Right lobe of liver (tissue), 6 donors: ENCODE measurements at regions not wholly inside any gene's neighbourhood (a gene's known extent, or its start where the extent isn't known, plus 50 kb on each side); places are given as distances from the start of the nearest gene placed in this dataset.

ENCODE experiments used
- ATAC-seq, 4 donors: fragments of 200-7000 bp; cut with Tn5 transposase; one replicate each; pipeline ENCODE4 v1.9.1; 2020; ENCODE audit warnings: mild to moderate bottlenecking in 4 of 4, moderate library complexity in 4 of 4
- DNase-seq, 3 donors: peaks; one replicate each; pipeline ENCODE4 v3.0.0-alpha.2; 2020
- H3K27ac ChIP-seq, 3 donors: fragments of 200-600 bp; one replicate each; pipeline ENCODE4 v1.8.0; 2022
- H3K27me3 ChIP-seq, 2 donors: fragments of 200-600 bp; one replicate each; pipeline ENCODE4 v1.8.0; 2022
- H3K36me3 ChIP-seq, 4 donors: fragments of 200-600 bp; sonication (generic) in 1 of 4; one replicate each; pipeline versions ENCODE4 v1.5.1 to v1.8.0; 2017 to 2022; ENCODE audit warnings: control low read depth in 1 of 4
- H3K4me1 ChIP-seq, 4 donors: fragments of 200-600 bp; sonication (generic) in 1 of 4; one replicate each; pipeline versions ENCODE4 v1.5.1 to v1.8.0; 2017 to 2022; ENCODE audit warnings: control low read depth in 1 of 4
- H3K4me3 ChIP-seq, 3 donors: fragments of 200-600 bp; one replicate each; pipeline ENCODE4 v1.8.0; 2022
- H3K9me3 ChIP-seq, 4 donors: fragments of 200-600 bp; sonication (generic) in 1 of 4; one replicate each; pipeline versions ENCODE4 v1.5.1 to v1.8.0; 2017 to 2022; ENCODE audit warnings: control low read depth in 1 of 4
- POLR2A ChIP-seq: fragments of 450-650 bp; IDR thresholded peaks from one replicate; pipeline ENCODE4 v1.6.1; 2017; ENCODE audit warnings: antibody characterized with exemption, mild to moderate bottlenecking
- WGBS: methylation state at CpG from one replicate; pipeline ENCODE4 v1.1.6; 2018; ENCODE audit warnings: low coverage, low lambda C conversion rate; ENCODE audit not compliant: insufficient coverage; ENCODE audit errors: missing lambda C conversion rate; 5-methylcytosine and 5-hydroxymethylcytosine counted together
- intact Hi-C, 2 donors: fragments of 100-400 bp; cut with DNase I; formaldehyde crosslinking; loops; one replicate each; pipeline versions ENCODE4 v1.11.2 to v1.14.1; 2022
- TF ChIP-seq, protein P1 (sequence below), 4 donors: fragments of 200-600 bp in 3 of 4; fragments of 450-650 bp in 1 of 4; IDR thresholded peaks; one replicate each; pipeline versions ENCODE4 v1.5.1 to v1.8.0; 2016 to 2022; ENCODE audit warnings: antibody characterized with exemption in 4 of 4, mild to moderate bottlenecking in 2 of 4
- donor health status: DM: no; HTN: yes; CAD: no.
- donor health status: DM: no; HTN: no; CAD: no.
- donor health status: DM: no; HTN: no; CAD: no.
- donor health status: DM: no; HTN: yes; CAD: no.
- donor health status: DM: no; HTN: yes; CAD: no.

- ATAC-seq, result peak; percentile 62 to 85 (median 67)
- intact Hi-C loops, result no loop called here
- Histone ChIP-seq H3K27ac (no peak overlapping the region), H3K9me3 (no peaks in the 10 kb centered on the region), H3K36me3 (no peaks in the 10 kb centered on the region), H3K4me3 (no peak overlapping the region), H3K4me1 (peaks cover 0 to 9% (median 2%) of the 10 kb centered on the region in 4 donors), H3K27me3 (no peaks in the 10 kb centered on the region)
- TF ChIP-seq, protein P1, sequence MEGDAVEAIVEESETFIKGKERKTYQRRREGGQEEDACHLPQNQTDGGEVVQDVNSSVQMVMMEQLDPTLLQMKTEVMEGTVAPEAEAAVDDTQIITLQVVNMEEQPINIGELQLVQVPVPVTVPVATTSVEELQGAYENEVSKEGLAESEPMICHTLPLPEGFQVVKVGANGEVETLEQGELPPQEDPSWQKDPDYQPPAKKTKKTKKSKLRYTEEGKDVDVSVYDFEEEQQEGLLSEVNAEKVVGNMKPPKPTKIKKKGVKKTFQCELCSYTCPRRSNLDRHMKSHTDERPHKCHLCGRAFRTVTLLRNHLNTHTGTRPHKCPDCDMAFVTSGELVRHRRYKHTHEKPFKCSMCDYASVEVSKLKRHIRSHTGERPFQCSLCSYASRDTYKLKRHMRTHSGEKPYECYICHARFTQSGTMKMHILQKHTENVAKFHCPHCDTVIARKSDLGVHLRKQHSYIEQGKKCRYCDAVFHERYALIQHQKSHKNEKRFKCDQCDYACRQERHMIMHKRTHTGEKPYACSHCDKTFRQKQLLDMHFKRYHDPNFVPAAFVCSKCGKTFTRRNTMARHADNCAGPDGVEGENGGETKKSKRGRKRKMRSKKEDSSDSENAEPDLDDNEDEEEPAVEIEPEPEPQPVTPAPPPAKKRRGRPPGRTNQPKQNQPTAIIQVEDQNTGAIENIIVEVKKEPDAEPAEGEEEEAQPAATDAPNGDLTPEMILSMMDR (IDR thresholded peaks at IDR 0.05), result no peak
- no peak for DNase-seq
- 49% methylated on average over 6 of the region's 6 CpGs for WGBS
These were observed 62.3 kb downstream of the UCHL1 start for GRCh38 chr4:41318839-41319530.

DNA sequence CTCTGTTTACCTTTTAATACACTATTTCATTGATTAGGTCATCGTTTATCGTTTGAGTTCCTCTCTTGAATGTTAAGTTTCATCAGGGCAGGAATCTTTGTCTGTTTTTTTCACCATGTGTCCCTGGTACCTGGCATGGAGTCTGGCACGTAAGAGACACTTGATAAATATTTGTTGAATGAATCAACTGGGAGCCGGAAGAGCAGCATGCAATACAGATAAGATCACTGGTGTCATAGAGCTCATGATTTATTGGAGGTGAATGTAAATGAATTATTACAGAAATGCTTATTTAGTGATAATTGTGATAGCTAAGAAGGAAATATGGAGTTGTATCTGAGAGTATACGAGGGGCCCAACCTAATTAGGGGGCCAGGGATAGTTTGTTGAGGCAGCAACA lies 62.8 kb downstream of the UCHL1 start:
- Histone ChIP-seq H3K36me3 (no peaks in the 10 kb centered on the region), H3K4me3 (no peak overlapping the region), H3K27me3 (no peaks in the 10 kb centered on the region), H3K4me1 (peaks cover 0 to 9% (median 2%) of the 10 kb centered on the region in 4 donors), H3K27ac (peak overlapping the region in 1 of 3 donors; percentile 30), H3K9me3 (no peaks in the 10 kb centered on the region)
- WGBS, result 28% methylated on average over 5 of the region's 5 CpGs
- ATAC-seq (peak; percentile 86 to 94 (median 88)), DNase-seq (no peak)
- no peak for TF ChIP-seq POLR2A
- TF ChIP-seq, protein P1 (IDR thresholded peaks at IDR 0.05), result no peak
- intact Hi-C loops, result no loop called here

DNA sequence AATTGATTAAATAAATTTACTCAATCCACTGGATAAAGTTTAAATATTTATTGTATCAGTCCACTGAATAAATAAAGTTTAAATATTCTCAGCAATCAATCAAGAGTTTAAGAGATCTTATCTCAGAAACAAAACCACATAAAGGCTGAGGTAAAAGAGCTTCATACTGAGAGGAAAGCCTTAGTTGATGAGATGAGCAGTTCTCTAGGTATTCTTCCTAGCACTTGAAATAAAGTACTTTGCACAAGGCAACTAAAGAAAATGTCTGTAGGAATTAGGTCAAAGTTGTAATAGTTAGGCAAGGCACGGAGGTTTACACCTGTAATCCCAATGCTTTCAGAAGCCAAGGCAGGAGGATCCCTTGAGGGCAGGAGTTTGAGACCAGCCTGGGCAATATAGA lies 63.5 kb downstream of the UCHL1 start:
- Histone ChIP-seq H3K4me3 (no peak overlapping the region), H3K27ac (no peak overlapping the region), H3K9me3 (no peaks in the 10 kb centered on the region), H3K36me3 (no peaks in the 10 kb centered on the region), H3K4me1 (peaks cover 0 to 9% (median 2%) of the 10 kb centered on the region in 4 donors), H3K27me3 (no peaks in the 10 kb centered on the region)
- DNase-seq, result no peak
- 57% methylated on average over 1 of the region's 1 CpG for WGBS
- no peak for TF ChIP-seq POLR2A
- TF ChIP-seq, protein P1 (IDR thresholded peaks at IDR 0.05), result no peak
- intact Hi-C loops, result no loop called here
- peak in 1 of 4 donors; percentile 2 for ATAC-seq

- no peaks in the 10 kb centered on the region for H3K9me3 ChIP-seq
- TF ChIP-seq POLR2A, result no peak
- TF ChIP-seq, protein P1 (IDR thresholded peaks at IDR 0.05), result no peak
- H3K4me1 ChIP-seq, result peaks cover 0 to 9% (median 2%) of the 10 kb centered on the region in 4 donors
- no peaks in the 10 kb centered on the region for H3K27me3 ChIP-seq
- no peak overlapping the region for H3K4me3 ChIP-seq
- no peak overlapping the region for H3K27ac ChIP-seq
- ATAC-seq (no peak), DNase-seq (no peak)
- 100% methylated on average over 1 of the region's 1 CpG for whole genome bisulfite sequencing
- intact Hi-C loops, result no loop called here
- no peaks in the 10 kb centered on the region for H3K36me3 ChIP-seq
These were observed 64.1 kb downstream of the UCHL1 start for GRCh38 chr4:41320786-41321185.
